ENCODE measurements at regions not wholly inside any gene's neighbourhood (a gene's known extent, or its start where the extent isn't known, plus 50 kb on each side); places are given as distances from the start of the nearest gene placed in this dataset.

- H3K27me3 ChIP-seq = no peaks in the 10 kb centered on the region
- H3K36me3 ChIP-seq = no peaks in the 10 kb centered on the region
- TF ChIP-seq CTCF (IDR thresholded peaks at IDR 0.05) = no peak
- no peak overlapping the region for H3K27ac ChIP-seq
- no peaks in the 10 kb centered on the region for H3K4me1 ChIP-seq
- no peak for DNase-seq
- H3K4me3 ChIP-seq = no peak overlapping the region
- H3K9me3 ChIP-seq = no peaks in the 10 kb centered on the region
- no peak for ATAC-seq
- intact Hi-C loops (cut with DNase I) = no loop called here
These were observed 519.8 kb upstream of the GBE1 start for GRCh38 chr3:82281205-82281604.

GRCh38 chr3:82276992-82277391 is 515.5 kb upstream of the GBE1 start:
- Histone ChIP-seq H3K4me3 (no peak overlapping the region), H3K4me1 (no peaks in the 10 kb centered on the region), H3K27me3 (no peaks in the 10 kb centered on the region), H3K9me3 (no peaks in the 10 kb centered on the region), H3K36me3 (no peaks in the 10 kb centered on the region), H3K27ac (no peak overlapping the region)
- intact Hi-C loops (cut with DNase I) = no loop called here
- DNase-seq (no peak), ATAC-seq (no peak)
- no peak for TF ChIP-seq CTCF (IDR thresholded peaks at IDR 0.05)

GRCh38 chr3:82274897-82275296 is 513.5 kb upstream of the GBE1 start:
- Histone ChIP-seq H3K9me3 (no peaks in the 10 kb centered on the region), H3K36me3 (no peaks in the 10 kb centered on the region), H3K27me3 (no peaks in the 10 kb centered on the region), H3K27ac (no peak overlapping the region), H3K4me3 (no peak overlapping the region), H3K4me1 (no peaks in the 10 kb centered on the region)
- ATAC-seq = no peak
- TF ChIP-seq CTCF (IDR thresholded peaks at IDR 0.05) = no peak
- intact Hi-C loops (cut with DNase I) = no loop called here
- no peak for DNase-seq

GRCh38 chr3:82265747-82266146 is 504.3 kb upstream of the GBE1 start:
- no peak overlapping the region for H3K4me3 ChIP-seq
- no peak for TF ChIP-seq CTCF (IDR thresholded peaks at IDR 0.05)
- intact Hi-C loops (cut with DNase I) = no loop called here
- no peaks in the 10 kb centered on the region for H3K27me3 ChIP-seq
- no peak overlapping the region for H3K27ac ChIP-seq
- no peaks in the 10 kb centered on the region for H3K36me3 ChIP-seq
- no peaks in the 10 kb centered on the region for H3K9me3 ChIP-seq
- no peak for DNase-seq
- H3K4me1 ChIP-seq = no peaks in the 10 kb centered on the region
- no peak for ATAC-seq

GRCh38 chr3:82262193-82262592 is 500.7 kb upstream of the GBE1 start:
- H3K4me3 ChIP-seq = no peak overlapping the region
- intact Hi-C loops (cut with DNase I) = no loop called here
- ATAC-seq = no peak
- no peaks in the 10 kb centered on the region for H3K36me3 ChIP-seq
- no peaks in the 10 kb centered on the region for H3K4me1 ChIP-seq
- no peaks in the 10 kb centered on the region for H3K27me3 ChIP-seq
- H3K9me3 ChIP-seq = no peaks in the 10 kb centered on the region
- TF ChIP-seq CTCF (IDR thresholded peaks at IDR 0.05) = no peak
- no peak overlapping the region for H3K27ac ChIP-seq
- no peak for DNase-seq

- ATAC-seq (no peak), DNase-seq (no peak)
- TF ChIP-seq CTCF (IDR thresholded peaks at IDR 0.05) = no peak
- no peaks in the 10 kb centered on the region for H3K9me3 ChIP-seq
- no peak overlapping the region for H3K27ac ChIP-seq
- H3K27me3 ChIP-seq = no peaks in the 10 kb centered on the region
- H3K36me3 ChIP-seq = no peaks in the 10 kb centered on the region
- intact Hi-C loops (cut with DNase I) = no loop called here
- H3K4me3 ChIP-seq = no peak overlapping the region
- H3K4me1 ChIP-seq = no peaks in the 10 kb centered on the region
These were observed 500.2 kb upstream of the GBE1 start for GRCh38 chr3:82261637-82262036.
